Epithelial cell of esophagus (primary cell): ENCODE measurements at regions not wholly inside any gene's neighbourhood (a gene's known extent, or its start where the extent isn't known, plus 50 kb on each side); places are given as distances from the start of the nearest gene placed in this dataset.

Experiments used
- DNase-seq: peaks from one replicate; pipeline ENCODE4 v3.0.0; 2010; ENCODE audit warnings: low read depth
- H3K4me3 ChIP-seq: 2 replicates; pipeline ENCODE4 v1.5.1; 2011; ENCODE audit warnings: mild to moderate bottlenecking, low read length, control low read depth
- TF ChIP-seq, protein P1 (sequence below): IDR thresholded peaks from 2 replicates; pipeline ENCODE4 v1.5.1; 2011; ENCODE audit warnings: low read depth, mild to moderate bottlenecking, low read length, control low read depth, inconsistent platforms; ENCODE audit not compliant: insufficient read depth; ENCODE audit errors: missing control alignments

DNA sequence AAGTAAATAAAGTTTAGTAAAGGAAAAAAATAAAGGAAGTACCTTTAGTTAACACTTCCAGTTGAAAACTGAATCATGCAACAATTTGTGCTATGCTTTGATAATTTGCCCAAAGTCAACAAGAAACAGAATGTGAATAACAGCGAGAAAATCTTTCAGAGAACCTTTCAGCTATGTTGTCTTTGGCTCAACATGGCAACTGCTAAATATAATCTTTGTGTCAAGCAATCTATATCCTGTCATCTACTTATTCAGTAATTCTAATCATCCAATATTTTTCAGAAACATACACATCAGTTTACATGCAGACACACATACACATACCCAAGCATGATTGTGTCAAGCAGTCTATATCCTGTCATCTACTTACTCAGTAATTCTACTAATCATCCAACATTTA is 136.0 kb upstream of the PABPC4L start:
- no peak overlapping the region for H3K4me3 ChIP-seq
- no peak for DNase-seq
- TF ChIP-seq, protein P1, sequence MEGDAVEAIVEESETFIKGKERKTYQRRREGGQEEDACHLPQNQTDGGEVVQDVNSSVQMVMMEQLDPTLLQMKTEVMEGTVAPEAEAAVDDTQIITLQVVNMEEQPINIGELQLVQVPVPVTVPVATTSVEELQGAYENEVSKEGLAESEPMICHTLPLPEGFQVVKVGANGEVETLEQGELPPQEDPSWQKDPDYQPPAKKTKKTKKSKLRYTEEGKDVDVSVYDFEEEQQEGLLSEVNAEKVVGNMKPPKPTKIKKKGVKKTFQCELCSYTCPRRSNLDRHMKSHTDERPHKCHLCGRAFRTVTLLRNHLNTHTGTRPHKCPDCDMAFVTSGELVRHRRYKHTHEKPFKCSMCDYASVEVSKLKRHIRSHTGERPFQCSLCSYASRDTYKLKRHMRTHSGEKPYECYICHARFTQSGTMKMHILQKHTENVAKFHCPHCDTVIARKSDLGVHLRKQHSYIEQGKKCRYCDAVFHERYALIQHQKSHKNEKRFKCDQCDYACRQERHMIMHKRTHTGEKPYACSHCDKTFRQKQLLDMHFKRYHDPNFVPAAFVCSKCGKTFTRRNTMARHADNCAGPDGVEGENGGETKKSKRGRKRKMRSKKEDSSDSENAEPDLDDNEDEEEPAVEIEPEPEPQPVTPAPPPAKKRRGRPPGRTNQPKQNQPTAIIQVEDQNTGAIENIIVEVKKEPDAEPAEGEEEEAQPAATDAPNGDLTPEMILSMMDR: no peak

DNA sequence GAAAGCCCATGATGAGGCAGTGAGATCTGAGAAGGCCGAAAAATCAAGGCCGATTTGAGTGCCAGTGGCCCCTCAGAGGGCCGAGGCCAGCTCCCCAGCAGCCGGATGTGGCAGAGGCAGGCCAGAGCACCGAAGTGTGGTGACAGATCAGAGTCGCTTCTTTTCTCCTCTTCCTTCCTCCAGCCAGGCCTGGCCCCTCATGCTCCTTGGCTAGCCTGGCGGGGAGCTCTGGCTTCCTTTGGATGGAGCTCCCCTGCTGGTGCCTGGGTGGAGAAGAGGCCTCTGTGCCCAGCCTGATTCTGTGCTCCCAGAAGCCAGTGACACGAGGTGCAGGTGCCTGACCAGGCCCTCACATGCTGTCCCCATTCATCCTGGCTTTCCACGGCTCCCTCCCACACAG is 127.2 kb upstream of the PABPC4L start:
- no peak for DNase-seq
- TF ChIP-seq, protein P1: no peak
- H3K4me3 ChIP-seq: no peak overlapping the region

- no peak overlapping the region for H3K4me3 ChIP-seq
- no peak for DNase-seq
- TF ChIP-seq, protein P1: no peak
These were observed 125.9 kb upstream of the PABPC4L start for GRCh38 chr4:134327274-134328122.

DNA sequence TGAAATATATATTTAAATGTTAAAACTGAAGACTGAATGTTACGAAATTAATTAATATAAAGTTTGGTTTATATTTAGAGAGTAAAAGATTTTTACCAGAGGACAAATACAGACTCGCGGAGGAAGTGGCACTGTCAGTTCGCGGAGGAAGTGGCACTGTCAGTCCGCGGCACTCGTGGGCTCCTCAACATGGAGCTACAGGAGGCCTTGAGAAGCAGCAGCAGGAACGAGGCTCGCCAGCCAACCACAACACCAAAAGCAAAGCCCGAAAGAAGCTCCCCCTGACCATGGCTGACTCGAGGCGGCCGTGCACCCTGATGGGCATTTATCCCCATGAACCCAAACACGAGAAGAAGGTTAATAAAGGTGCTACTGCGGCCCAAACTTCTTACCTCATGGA is 125.3 kb upstream of the PABPC4L start:
- TF ChIP-seq, protein P1: no peak
- H3K4me3 ChIP-seq: no peak overlapping the region
- DNase-seq: no peak

- H3K4me3 ChIP-seq: no peak overlapping the region
- TF ChIP-seq, protein P1: no peak
- DNase-seq: no peak
These were observed 122.6 kb upstream of the PABPC4L start for GRCh38 chr4:134324179-134324578.

DNA sequence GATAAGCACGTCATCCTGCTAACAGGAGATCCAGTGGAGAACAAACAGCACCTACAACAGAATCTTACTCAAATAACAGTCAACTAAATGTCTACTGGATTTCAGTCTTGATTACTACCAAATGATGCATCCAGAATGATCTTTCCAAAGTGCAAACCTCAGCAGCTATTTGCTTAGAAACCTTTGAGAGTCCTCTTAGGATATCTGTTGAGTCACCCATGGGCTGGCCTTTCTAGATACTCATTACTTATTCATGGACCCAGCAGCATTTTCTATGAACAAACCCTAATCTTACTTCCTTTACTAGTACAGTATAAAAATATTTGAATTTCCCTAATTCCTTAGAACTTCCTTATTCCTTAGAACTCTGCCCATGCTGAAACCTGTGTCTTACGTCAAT is 118.5 kb upstream of the PABPC4L start:
- DNase-seq: peak; percentile 72
- no peak overlapping the region for H3K4me3 ChIP-seq
- TF ChIP-seq, protein P1: no peak

DNA sequence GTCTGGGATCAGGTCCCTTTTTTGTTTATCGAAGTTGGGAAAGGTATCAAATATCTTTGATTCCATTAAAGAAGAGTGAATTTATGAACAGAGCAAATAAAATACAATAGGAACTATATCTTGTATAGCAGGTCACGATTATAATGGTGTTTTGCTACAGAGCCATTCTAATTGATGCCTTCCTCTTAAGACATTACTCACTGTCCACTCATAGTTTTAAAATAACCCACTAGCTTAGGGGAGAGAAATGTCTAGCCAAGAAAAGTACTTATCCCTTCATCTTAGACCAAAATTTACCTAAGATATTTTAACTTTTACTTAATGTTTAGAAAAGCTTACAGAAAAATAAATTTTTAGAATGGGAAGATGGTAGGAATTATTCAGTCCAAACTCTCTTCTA is 112.0 kb upstream of the PABPC4L start:
- H3K4me3 ChIP-seq: no peak overlapping the region
- TF ChIP-seq, protein P1: no peak
- no peak for DNase-seq
